ENCODE measurements at regions not wholly inside any gene's neighbourhood (a gene's known extent, or its start where the extent isn't known, plus 50 kb on each side); places are given as distances from the start of the nearest gene placed in this dataset.
A peak's percentile ranks its signal among the peaks of the same experiment; 100 is the strongest.

DNA sequence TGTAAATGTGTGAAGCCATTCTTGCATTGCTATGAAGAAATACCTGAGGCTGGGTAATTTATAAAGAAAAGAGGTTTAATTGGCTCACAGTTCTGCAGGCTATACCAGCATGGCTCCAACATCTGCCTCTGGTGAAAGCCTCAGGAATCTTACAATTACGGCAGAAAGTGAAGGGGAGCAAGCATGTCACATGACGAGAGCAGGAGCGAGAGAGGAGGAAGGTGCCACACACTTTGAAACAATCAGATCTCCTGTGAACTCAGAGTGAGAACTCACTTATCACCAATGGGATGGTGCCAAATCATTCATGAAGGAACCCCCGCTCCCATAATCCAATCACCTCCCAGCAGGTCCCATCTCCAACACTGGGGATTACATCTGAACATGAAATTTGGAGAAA is 213.6 kb upstream of the TSC22D2 start:
- Mint-ChIP-seq H3K27ac (no peak overlapping the region), H3K9me3 (peaks cover 0 to 5% of the 10 kb centered on the region in 2 donors)

DNA sequence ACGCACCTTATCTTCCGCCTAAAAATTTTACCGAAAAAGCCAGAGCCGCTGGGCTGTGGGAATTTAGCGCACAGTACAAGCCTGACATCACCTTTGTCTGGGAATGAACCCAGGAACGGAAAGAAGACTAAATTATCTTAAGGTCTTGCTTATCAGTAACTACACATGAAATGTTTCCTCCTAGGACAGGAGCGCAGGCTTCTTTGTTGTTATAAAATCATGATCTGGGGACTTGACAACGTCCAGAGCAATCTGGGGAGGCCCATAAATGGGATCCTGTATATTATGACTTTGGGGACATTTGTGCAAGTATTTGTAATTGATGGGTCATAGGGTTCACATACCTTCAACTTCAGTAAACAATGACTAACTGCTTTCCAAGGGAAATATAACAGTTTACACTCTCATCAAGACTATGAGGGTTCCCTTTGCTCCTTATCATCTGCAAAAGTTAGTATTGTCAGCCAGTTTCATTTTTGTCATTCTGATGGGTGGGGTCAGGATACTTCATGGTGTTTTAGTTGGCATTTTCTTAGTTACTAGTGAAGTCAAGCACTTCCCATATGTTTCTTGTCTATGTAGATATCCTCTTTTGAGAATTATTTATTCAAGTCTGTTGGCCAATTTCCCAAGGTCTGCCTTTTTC is 213.9 kb upstream of the PFN2 start:
- Mint-ChIP-seq H3K27ac (no peak overlapping the region), H3K36me3 (no peaks in the 10 kb centered on the region), H3K9me3 (peaks cover 0 to under 1% of the 10 kb centered on the region in 2 donors)
- ATAC-seq (peak in 1 of 2 donors; percentile 16), DNase-seq (ENCODE audit: low spot score in 2 of 2) (no peak)

More for the DNA sequence above, 213.6 kb upstream of the TSC22D2 start:
- DNase-seq (ENCODE audit: low spot score in 2 of 2) (no peak), ATAC-seq (no peak)
- H3K36me3 Mint-ChIP-seq: no peaks in the 10 kb centered on the region

DNA sequence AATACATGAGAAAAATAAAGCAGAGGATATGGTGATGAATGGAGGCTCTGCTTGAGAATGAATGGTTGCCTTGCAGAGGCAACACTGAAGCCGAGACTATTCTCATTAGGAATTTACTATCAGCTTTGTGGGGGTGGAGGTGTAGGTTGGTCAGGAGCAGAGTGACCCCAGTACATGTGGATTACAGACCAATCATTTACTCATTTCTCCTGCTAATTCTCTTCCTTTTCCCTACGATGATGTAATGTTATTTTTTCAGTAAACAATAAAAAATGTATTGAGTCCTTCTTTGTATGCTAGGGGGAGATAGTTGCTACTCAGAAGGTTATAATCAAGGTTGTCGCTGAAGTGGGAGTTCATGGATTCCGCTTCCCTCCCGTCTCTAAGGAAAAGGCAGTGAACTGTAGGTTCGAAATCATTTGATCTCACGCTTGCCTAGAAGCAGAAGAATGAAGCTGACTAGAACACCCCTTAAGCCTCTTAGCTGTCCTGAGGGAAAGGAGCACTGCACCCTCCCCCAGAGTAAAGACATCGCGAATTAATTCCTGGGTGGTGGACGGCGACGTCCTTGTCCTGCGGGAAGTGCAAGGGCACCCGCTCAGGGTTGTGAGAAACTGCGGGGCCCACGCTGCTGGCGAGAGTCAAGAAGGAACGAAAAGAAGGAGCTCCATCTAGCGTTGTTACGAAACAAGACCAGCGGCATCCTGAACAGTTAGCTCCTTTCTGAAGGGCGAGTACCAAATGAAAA is 213.2 kb upstream of the PFN2 start:
- no peaks in the 10 kb centered on the region for H3K9me3 Mint-ChIP-seq
- H3K27ac Mint-ChIP-seq: no peak overlapping the region
- no peaks in the 10 kb centered on the region for H3K36me3 Mint-ChIP-seq
- DNase-seq (ENCODE audit: low spot score in 2 of 2) (peak in 1 of 2 donors; percentile 37), ATAC-seq (peak; percentile 61 to 95)

DNA sequence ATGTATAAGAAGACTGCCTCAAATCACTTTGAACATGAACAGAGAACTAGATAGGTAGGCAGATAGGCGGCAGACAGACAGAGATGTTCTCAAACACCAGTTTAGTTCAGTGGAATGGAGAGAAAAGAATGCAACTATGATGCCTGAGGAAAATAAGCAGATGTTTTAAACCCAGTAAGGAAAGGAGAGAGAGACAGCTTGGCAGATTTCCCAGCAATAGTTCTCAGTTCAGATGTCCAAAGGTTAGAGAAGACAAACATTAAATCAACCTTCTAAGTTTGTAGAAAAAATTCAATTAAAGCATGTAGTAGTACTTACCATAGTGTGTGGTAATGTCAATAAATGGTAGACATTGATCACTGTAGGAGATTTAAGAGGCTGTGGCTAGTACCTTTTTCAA is 209.6 kb upstream of the PFN2 start:
- DNase-seq (ENCODE audit: low spot score in 2 of 2): no peak
- no peak for ATAC-seq
- Mint-ChIP-seq H3K9me3 (no peaks in the 10 kb centered on the region), H3K27ac (no peak overlapping the region), H3K36me3 (no peaks in the 10 kb centered on the region)

DNA sequence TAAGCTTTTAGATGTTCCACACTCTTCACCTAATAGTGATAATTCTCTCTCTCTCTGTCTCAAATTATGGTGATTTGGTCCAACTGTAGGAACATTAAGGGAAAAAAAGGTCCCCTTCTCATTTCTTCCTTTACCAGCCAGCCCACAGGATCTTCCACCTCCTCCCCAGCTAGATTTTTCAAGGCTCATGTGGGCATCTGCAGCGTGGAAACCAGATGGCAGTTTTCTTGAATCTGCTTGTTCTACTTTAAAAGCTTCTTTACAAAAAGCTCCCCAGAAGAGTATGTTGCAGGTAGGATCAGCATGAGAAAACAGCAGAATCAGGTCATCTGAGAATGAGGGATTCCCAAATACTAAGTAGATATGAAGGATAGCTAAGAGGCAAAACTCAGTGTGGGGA is 208.6 kb upstream of the PFN2 start:
- Mint-ChIP-seq H3K27ac (no peak overlapping the region), H3K36me3 (no peaks in the 10 kb centered on the region), H3K9me3 (no peaks in the 10 kb centered on the region)
- no peak for ATAC-seq
- DNase-seq (ENCODE audit: low spot score in 2 of 2): no peak

DNA sequence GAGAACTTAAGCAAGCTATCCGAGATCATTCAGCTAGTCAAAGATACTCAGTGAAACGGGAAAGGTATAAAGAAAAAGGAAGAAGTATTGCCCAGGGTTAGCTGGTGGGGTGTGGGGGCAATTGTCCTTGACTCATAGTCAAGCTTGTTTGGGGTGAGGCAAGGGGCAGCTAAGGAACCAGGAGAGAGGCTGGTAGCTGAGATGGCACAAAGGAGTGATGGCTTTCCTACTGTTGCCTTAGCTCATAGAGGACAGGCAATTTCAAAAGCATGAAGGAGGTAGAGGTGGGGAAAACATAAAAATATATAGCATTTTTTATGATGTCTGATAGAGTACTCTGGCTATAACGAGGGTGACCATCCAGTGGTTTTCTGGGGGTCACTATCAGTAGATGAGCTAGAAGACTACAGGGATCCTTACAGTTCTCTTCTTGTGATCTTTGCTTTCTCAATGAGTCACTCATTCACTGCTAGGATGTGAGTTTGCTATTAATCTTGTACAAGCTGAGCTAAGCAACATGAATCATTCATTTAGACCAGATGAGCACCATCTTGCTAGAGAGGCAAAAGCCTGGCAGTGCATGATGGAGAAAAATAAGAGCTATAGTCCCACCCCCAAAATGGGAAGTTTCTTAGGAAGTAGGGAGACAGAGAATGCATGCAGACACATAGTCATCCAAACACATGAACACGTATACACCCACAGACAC is 207.1 kb upstream of the PFN2 start:
- ATAC-seq: no peak
- DNase-seq (ENCODE audit: low spot score in 2 of 2): no peak
- Mint-ChIP-seq H3K27ac (no peak overlapping the region), H3K9me3 (no peaks in the 10 kb centered on the region), H3K36me3 (no peaks in the 10 kb centered on the region)

DNA sequence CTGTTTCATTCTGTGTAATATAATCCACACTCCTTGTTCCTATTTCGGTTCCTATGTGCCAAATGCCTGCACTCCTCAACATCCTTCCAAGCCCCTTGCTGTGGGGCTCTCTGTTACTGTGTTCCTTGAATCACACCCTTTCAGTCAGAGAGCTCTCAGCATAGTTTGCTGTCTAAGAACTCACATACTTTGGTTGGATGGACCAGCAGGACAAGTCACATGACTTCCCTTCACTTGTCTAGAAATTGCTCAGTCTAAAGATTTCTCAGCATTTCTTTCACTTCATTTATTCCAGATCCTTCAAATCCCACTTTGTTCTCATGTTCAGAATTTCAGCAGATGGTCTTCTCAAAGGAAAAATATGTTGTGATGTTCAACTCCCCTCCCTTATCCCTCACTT is 203.5 kb upstream of the PFN2 start:
- Mint-ChIP-seq H3K27ac (no peak overlapping the region), H3K36me3 (no peaks in the 10 kb centered on the region), H3K9me3 (no peaks in the 10 kb centered on the region)
- ATAC-seq (no peak), DNase-seq (ENCODE audit: low spot score in 2 of 2) (no peak)

DNA sequence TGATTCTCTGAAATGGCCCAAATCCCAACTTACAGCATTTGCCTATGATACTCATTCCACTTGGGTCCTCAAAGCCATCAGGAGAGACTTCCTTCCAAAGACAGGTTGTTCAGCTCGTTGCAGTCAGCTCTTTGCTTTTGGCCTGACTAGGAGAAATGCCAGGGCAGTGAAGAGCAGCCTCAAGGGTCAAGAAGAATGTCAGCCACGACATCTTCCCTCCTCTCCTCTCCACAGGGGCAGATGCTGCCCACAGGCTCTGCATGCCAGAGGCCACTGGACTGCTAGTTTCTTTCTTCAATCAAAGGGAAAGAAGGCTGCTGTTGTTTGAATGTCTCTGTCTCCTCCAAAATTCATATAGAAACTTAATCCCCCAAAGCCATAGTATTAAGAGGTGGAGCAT is 201.7 kb upstream of the PFN2 start:
- H3K36me3 Mint-ChIP-seq: no peaks in the 10 kb centered on the region
- no peak for ATAC-seq
- no peaks in the 10 kb centered on the region for H3K9me3 Mint-ChIP-seq
- no peak overlapping the region for H3K27ac Mint-ChIP-seq
- no peak for DNase-seq (ENCODE audit: low spot score in 2 of 2)

DNA sequence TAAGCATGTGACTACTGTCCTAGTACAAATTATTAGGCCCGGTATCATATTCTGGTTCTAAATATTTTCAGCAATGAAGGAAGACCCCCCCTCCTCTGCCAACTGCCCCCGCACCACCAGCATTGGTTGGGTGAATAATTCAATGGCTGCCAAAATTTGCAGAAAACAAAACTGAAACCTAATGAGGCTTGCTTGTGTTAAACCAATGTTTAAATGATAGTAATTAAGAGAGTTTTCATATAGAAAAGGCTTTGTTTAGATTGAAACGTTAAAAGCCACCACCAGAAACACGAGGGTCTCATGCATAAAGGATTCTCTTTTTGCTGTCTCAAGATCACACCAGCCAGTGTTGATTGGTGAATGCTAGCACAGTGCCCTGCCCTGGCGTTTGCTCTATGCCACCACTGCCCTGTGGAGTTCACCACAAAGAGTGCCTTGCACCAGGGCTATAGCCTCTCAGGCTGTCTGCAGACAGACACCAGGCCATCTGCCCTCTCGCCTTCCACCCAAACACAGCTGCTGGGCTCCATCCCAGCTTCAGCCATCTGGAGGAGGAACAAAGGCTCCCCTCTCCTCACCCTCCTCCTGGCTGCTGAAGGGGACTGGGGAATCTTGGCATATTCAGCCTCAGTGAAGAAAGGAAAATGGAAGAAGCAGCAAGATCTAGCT is 200.3 kb upstream of the PFN2 start:
- no peak overlapping the region for H3K27ac Mint-ChIP-seq
- H3K9me3 Mint-ChIP-seq: no peaks in the 10 kb centered on the region
- ATAC-seq (no peak), DNase-seq (ENCODE audit: low spot score in 2 of 2) (no peak)
- H3K36me3 Mint-ChIP-seq: no peaks in the 10 kb centered on the region

DNA sequence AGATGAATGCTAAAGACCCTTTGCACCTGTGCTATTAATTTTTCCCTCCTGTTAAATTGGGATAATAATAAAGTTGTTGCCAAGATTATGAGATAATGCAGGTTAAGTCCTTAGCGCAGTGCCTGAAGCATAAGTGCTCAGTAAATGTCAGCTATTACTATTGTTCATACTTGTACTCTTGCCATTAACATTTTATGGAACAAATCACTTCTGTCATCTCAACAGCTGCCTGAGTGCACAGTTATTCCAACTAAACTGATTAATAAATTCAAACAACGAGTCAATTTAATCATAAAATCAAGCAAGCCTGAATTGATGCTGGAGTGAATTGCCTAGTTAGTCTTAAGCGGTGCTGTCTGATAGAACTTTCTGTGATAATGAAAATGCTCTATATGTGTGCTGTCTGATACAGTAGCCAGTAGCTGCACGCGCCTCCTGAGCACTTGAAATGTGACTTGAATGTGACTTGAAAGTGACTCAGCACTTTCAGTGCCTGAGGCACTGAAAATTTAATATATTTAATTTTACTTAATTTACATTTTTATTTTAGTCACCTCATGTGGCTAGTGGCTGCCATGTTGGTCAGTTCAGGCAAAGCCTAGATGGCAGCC is 198.7 kb upstream of the PFN2 start:
- ATAC-seq (no peak), DNase-seq (ENCODE audit: low spot score in 2 of 2) (no peak)
- Mint-ChIP-seq H3K27ac (no peak overlapping the region), H3K36me3 (no peaks in the 10 kb centered on the region), H3K9me3 (no peaks in the 10 kb centered on the region)

DNA sequence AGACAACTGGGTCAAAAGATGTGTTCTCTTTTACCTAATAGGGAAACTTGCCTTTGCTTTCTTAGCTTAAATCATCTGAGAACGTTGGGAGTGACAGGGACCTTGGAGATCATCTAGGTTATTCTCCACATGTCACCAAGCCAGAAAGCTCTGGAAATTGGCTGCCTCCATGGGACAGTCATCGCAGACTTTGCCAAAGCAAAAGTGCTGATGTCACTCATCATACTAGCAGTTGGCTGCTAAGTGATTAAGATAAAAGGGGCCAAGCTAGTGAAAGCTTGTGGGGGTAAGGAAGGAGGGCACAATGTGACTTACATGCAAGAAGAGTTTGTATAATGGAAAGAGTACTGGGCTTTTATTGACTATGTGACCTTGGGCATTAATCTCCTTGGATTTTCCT is 198.0 kb upstream of the PFN2 start:
- ATAC-seq (no peak), DNase-seq (ENCODE audit: low spot score in 2 of 2) (no peak)
- Mint-ChIP-seq H3K27ac (no peak overlapping the region), H3K36me3 (no peaks in the 10 kb centered on the region), H3K9me3 (no peaks in the 10 kb centered on the region)

DNA sequence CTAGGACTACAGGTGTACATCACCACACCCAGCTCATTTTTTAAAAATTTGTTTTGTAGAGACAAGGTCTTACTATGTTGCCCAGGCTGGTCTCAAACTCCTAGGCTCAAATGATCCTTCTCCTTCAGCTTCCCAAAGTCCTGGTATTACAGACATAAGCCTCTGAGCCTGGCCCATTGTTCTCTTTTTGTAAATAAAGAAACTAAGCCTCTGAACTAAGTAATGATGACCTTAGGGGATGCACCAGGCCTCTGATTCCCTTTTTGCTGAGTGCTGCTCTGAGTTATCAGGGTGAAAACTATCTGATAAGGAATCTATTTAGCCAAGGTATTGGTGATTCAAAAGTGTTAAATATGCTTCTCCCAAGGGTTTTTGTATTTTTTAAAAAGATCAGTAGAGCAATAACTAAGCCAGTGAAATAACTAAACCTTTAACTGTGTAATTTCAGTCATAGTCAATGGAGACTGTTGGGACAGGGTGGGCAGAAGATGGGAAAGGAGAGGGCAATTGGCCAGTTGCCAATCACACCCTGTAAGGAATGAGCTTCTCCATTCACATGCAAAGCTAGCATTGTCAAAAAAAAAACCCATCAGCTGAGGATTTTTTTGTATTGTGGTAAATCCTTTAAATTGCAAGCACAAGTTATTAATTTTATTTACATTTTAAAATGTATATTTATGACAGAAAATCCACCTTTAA is 194.8 kb upstream of the PFN2 start:
- Mint-ChIP-seq H3K27ac (no peak overlapping the region), H3K36me3 (no peaks in the 10 kb centered on the region), H3K9me3 (no peaks in the 10 kb centered on the region)
- no peak for DNase-seq (ENCODE audit: low spot score in 2 of 2)
- ATAC-seq: no peak

DNA sequence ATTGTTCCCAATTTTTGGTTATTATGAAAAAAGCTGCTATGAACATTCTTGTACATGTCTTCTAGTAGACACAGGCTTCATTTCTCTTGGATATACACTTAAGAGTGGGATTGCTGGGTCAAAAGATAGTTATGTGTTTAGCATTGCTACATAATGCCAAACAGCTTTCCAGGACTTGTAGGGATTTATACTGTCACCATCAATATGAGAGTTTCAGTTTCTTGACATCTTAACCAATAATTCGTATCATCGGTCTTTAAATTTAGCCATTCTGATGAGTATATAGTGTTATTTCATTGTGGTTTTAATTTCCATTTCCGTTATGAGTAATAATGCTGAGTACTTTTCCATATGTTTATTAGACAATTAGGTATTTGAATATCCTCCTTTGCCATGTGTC is 190.3 kb upstream of the PFN2 start:
- no peaks in the 10 kb centered on the region for H3K9me3 Mint-ChIP-seq
- no peak for ATAC-seq
- H3K36me3 Mint-ChIP-seq: no peaks in the 10 kb centered on the region

DNA sequence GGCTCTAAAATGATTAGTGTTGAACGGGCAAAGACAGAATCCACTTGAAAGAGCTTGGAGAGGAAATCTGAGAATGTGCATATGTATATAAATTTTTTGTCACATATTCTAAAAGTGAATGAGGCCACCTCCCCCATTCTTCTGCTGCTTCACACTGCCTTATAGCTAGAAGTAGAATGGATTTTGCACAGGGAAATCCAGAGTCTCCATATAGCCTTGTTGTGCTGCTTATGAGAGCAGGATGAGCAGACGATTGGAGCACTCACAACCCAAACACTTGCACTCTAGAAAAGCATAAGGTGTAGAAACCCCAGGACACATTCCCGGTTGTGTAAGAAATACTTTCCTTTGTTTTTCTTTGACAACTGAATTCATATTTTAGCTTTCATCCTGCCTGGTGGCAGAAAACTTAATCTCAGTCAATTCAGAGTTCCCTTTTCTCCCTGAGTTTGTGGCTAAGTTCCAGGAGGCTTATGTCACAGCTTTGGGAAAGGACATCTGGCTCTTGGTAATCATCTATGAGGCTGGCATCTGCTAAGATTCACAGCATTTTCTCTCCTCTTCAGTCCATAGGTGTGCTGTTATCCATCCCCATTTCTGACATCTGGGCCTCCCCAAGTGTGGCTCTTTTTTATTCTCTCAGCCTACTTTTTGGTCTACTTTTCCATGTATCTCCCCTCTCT is 188.4 kb upstream of the PFN2 start:
- ATAC-seq (no peak), DNase-seq (ENCODE audit: low spot score in 2 of 2) (no peak)
- H3K9me3 Mint-ChIP-seq: no peaks in the 10 kb centered on the region
- H3K27ac Mint-ChIP-seq: no peak overlapping the region
- H3K36me3 Mint-ChIP-seq: no peaks in the 10 kb centered on the region

More for the DNA sequence above, 190.3 kb upstream of the PFN2 start:
- no peak for DNase-seq (ENCODE audit: low spot score in 2 of 2)
- no peak overlapping the region for H3K27ac Mint-ChIP-seq

DNA sequence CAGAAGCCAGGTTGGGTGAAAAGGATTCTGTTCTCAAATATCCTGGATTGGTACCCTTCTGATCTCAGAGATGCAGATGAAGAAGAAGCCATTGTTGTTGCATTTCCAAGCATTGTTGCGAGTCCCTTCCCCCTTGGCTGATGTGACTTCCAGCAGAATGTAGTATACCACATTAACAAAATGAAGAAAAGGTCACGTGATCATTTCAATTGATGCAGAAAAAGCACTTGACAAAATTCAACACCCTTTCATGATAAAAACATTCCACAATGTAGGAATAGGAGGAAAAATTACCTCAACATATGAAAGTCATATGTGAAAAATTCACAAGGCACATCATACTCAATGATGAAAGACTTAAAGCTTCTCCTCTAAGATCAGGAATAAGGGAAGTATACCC is 181.9 kb upstream of the PFN2 start:
- DNase-seq (ENCODE audit: low spot score in 2 of 2) (no peak), ATAC-seq (no peak)
- H3K27ac Mint-ChIP-seq: no peak overlapping the region
- H3K9me3 Mint-ChIP-seq: no peaks in the 10 kb centered on the region
- no peaks in the 10 kb centered on the region for H3K36me3 Mint-ChIP-seq

DNA sequence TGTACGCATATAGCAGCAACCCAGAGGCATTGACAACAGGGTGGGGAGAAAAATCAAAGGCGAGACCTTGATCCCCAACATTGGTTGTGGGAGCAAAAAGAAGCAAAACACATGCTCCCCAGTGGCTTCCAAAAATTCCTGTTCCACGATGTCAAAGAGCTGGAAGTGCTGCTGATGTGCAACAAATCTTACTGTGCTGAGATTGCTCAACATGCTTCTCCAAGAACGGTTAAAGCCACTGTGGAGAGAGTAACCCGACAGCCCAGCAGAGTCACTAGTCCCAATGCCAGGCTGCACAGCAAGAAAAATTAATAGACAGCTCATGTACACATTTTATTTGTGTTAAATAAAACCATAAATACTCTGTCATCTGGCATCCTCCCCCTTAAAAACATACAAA is 179.9 kb upstream of the PFN2 start:
- DNase-seq (ENCODE audit: low spot score in 2 of 2) (no peak), ATAC-seq (no peak)
- no peaks in the 10 kb centered on the region for H3K9me3 Mint-ChIP-seq
- H3K27ac Mint-ChIP-seq: no peak overlapping the region
- H3K36me3 Mint-ChIP-seq: no peaks in the 10 kb centered on the region
